GM12878 (cell line): ENCODE measurements at regions not wholly inside any gene's neighbourhood (a gene's known extent, or its start where the extent isn't known, plus 50 kb on each side); places are given as distances from the start of the nearest gene placed in this dataset.

Experiments used
- ATAC-seq: fragments of 200-7000 bp; cut with Tn5 transposase; 3 replicates; pipeline ENCODE4 v1.9.1; 2020; ENCODE audit warnings: mild to moderate bottlenecking, moderate library complexity
- BruUV-seq: library from RNA; stranded (reverse); fragments of 400-500 nt; replicated peaks from 2 replicates; lab custom pipeline; 2021; lab: Mats Ljungman, UMichigan
- CTCF ChIA-PET: fragments of 300-600 bp; sonication (Branson Sonifier 250); formaldehyde crosslinking; extraction: SDS; loops from one replicate; lab custom pipeline; 2021; ENCODE audit warnings: inconsistent platforms; lab: Yijun Ruan, JAX
- POLR2A ChIA-PET: fragments of 350-600 bp; formaldehyde crosslinking; extraction: SDS; loops from one replicate; lab custom pipeline; 2021; ENCODE audit warnings: inconsistent platforms; lab: Charles Lee
- RAD21 ChIA-PET: fragments of 300-600 bp; sonication (Branson Sonifier 250); formaldehyde crosslinking; loops from one replicate; lab custom pipeline; 2023; ENCODE audit warnings: antibody characterized with exemption; ENCODE audit not compliant: unreplicated experiment; lab: Charles Lee
- SMC1A ChIA-PET: fragments of 300-600 bp; sonication (Branson Sonifier 250); formaldehyde crosslinking; loops from one replicate; lab custom pipeline; 2023; ENCODE audit not compliant: unreplicated experiment, uncharacterized antibody; lab: Charles Lee
- DNase-seq: peaks from one replicate; pipeline ENCODE4 v3.0.0-alpha.2; 2011; ENCODE audit warnings: low read depth, low spot score
- FAIRE-seq: peaks from 3 replicates; lab custom pipeline; 2011; peaks lifted over from hg19 to GRCh38; lab: Jason Lieb, UNC
- H2AFZ ChIP-seq: 2 replicates; pipeline ENCODE4 v1.6.0; 2011; ENCODE audit warnings: low read depth, low read length, control low read depth; ENCODE audit not compliant: control insufficient read depth
- H3K27ac ChIP-seq: 2 replicates; pipeline ENCODE4 v1.5.1; 2011; ENCODE audit warnings: control low read depth; ENCODE audit not compliant: control insufficient read depth, insufficient read depth
- H3K27me3 ChIP-seq, 2 experiments: replicated peaks in 1 of 2; 2 replicates each; pipeline versions ENCODE4 v1.6.0 to v1.6.1; 2011; ENCODE audit warnings: low read length in 1 of 2; ENCODE audit not compliant: control insufficient read depth in 2 of 2, insufficient read depth in 2 of 2
- H3K36me3 ChIP-seq, 2 experiments: 2 replicates each; pipeline ENCODE4 v1.5.1; 2011; ENCODE audit warnings: low read length in 1 of 2; ENCODE audit not compliant: control insufficient read depth in 2 of 2, insufficient read depth in 2 of 2
- H3K4me1 ChIP-seq: 2 replicates; pipeline ENCODE4 v1.6.1; 2011; ENCODE audit warnings: mild to moderate bottlenecking, low read length, moderate library complexity, mixed read lengths; ENCODE audit not compliant: control insufficient read depth, insufficient read depth
- H3K4me2 ChIP-seq: 2 replicates; pipeline ENCODE4 v1.6.0; 2011; ENCODE audit warnings: control low read depth; ENCODE audit not compliant: control insufficient read depth, insufficient read depth
- H3K4me3 ChIP-seq: fragments of 200-600 bp; sonication (generic); 2 replicates; pipeline ENCODE4 v1.5.1; 2016
- H3K79me2 ChIP-seq: 2 replicates; pipeline ENCODE4 v1.6.0; 2011; ENCODE audit warnings: low read length; ENCODE audit not compliant: control insufficient read depth, insufficient read depth
- H3K9ac ChIP-seq: 2 replicates; pipeline ENCODE4 v1.8.0; 2011; ENCODE audit warnings: low read length, control low read depth, mixed read lengths; ENCODE audit not compliant: control insufficient read depth, insufficient read depth
- H3K9me3 ChIP-seq: replicated peaks from 3 replicates; pipeline ENCODE4 v1.5.1; 2011; ENCODE audit warnings: mild to moderate bottlenecking, low read length; ENCODE audit not compliant: control insufficient read depth, insufficient read depth
- H4K20me1 ChIP-seq: 2 replicates; pipeline ENCODE4 v1.6.0; 2011; ENCODE audit not compliant: control insufficient read depth, insufficient read depth
- ASH2L ChIP-seq: fragments of 300-600, 200-600 bp; sonication (generic); IDR thresholded peaks from 2 replicates; pipeline ENCODE4 v1.6.1; 2017; ENCODE audit warnings: low read depth, mild to moderate bottlenecking, borderline replicate concordance
- BCL11A ChIP-seq: IDR thresholded peaks from 2 replicates; pipeline ENCODE4 v1.6.1; 2011; ENCODE audit warnings: low read depth, low read length
- CEBPB ChIP-seq, 2 experiments: fragments of 150-350 bp in 1 of 2; IDR thresholded peaks; 2 replicates each; pipeline ENCODE4 v1.6.1; 2012 to 2014; ENCODE audit warnings: low read depth in 2 of 2, low read length in 2 of 2, borderline replicate concordance in 1 of 2, inconsistent platforms in 1 of 2
- CHD1 ChIP-seq: IDR thresholded peaks from 2 replicates; pipeline ENCODE4 v1.6.1; 2012; ENCODE audit warnings: low read depth, low read length, improper control_type of control experiment
- CHD2 ChIP-seq: IDR thresholded peaks from 2 replicates; pipeline ENCODE4 v1.6.1; 2011; ENCODE audit warnings: low read depth, low read length, improper control_type of control experiment, borderline replicate concordance
- ETV6 ChIP-seq, 2 experiments: fragments of 450-650 bp in 1 of 2; IDR thresholded peaks in 1 of 2; conservative IDR thresholded peaks in 1 of 2; 2 replicates each; pipeline ENCODE4 v1.6.1; 2014; ENCODE audit warnings: antibody characterized with exemption in 1 of 2, borderline replicate concordance in 1 of 2, low read depth in 1 of 2, mild to moderate bottlenecking in 1 of 2, moderate library complexity in 1 of 2
- EZH2 ChIP-seq: IDR thresholded peaks from 2 replicates; pipeline ENCODE4 v1.6.1; 2012; ENCODE audit warnings: low read depth, mild to moderate bottlenecking, control low read depth, inconsistent platforms, low read length, borderline replicate concordance; ENCODE audit not compliant: control insufficient read depth
- FOS ChIP-seq: IDR thresholded peaks from 3 replicates; pipeline ENCODE4 v1.6.1; 2011; ENCODE audit warnings: borderline replicate concordance; ENCODE audit not compliant: insufficient read length; ENCODE audit errors: extremely low read depth
- GATAD2B ChIP-seq: fragments of 450-650 bp; conservative IDR thresholded peaks from 2 replicates; pipeline ENCODE4 v1.6.1; 2017; ENCODE audit warnings: low read depth, mild to moderate bottlenecking, moderate library complexity
- IRF4 ChIP-seq: IDR thresholded peaks from 2 replicates; pipeline ENCODE4 v1.6.1; 2011; ENCODE audit warnings: low read depth, low read length
- JUNB ChIP-seq: IDR thresholded peaks from 2 replicates; pipeline ENCODE4 v1.6.1; 2016; ENCODE audit warnings: antibody characterized with exemption, mild to moderate bottlenecking
- NFXL1 ChIP-seq: fragments of 450-650 bp; IDR thresholded peaks from 2 replicates; pipeline ENCODE4 v1.6.1; 2017; ENCODE audit warnings: antibody characterized with exemption, mild to moderate bottlenecking, borderline replicate concordance
- NFYB ChIP-seq: IDR thresholded peaks from 2 replicates; pipeline ENCODE4 v1.6.1; 2011; ENCODE audit warnings: low read depth, mild to moderate bottlenecking, low read length, improper control_type of control experiment, moderate library complexity; ENCODE audit not compliant: insufficient read depth
- NRF1 ChIP-seq: conservative IDR thresholded peaks from 2 replicates; pipeline ENCODE4 v1.6.1; 2011; ENCODE audit warnings: mild to moderate bottlenecking, low read depth, low read length, improper control_type of control experiment
- PAX5 ChIP-seq: IDR thresholded peaks from 2 replicates; pipeline ENCODE4 v1.6.1; 2011; ENCODE audit warnings: low read depth, low read length, borderline replicate concordance
- RFX5 ChIP-seq: IDR thresholded peaks from 2 replicates; pipeline ENCODE4 v1.6.1; 2011; ENCODE audit warnings: low read depth, low read length, improper control_type of control experiment
- SMAD1 ChIP-seq: fragments of 450-650 bp; IDR thresholded peaks from 2 replicates; pipeline ENCODE4 v1.6.1; 2018; ENCODE audit warnings: mild to moderate bottlenecking, low read depth; ENCODE audit not compliant: partially characterized antibody
- TARDBP ChIP-seq: IDR thresholded peaks from 2 replicates; pipeline ENCODE4 v1.6.1; 2016; ENCODE audit warnings: borderline replicate concordance
- WGBS: methylation state at CpG from one replicate; pipeline ENCODE4 v1.1.6; 2016; ENCODE audit warnings: low lambda C conversion rate; ENCODE audit not compliant: insufficient replicate concordance, insufficient coverage; ENCODE audit errors: missing lambda C conversion rate; 5-methylcytosine and 5-hydroxymethylcytosine counted together
- in situ Hi-C: fragments of 300-500 bp; cut with MboI; formaldehyde crosslinking; loops from 9 replicates; pipeline ENCODE4 v1.14.3; 2018; ENCODE audit warnings: mixed read lengths
- intact Hi-C: fragments of 100-400 bp; cut with micrococcal nuclease; formaldehyde crosslinking; loops from one replicate; pipeline ENCODE4 v1.14.2; 2022; ENCODE audit not compliant: unreplicated experiment
- TF ChIP-seq, protein P1 (sequence below): fragments of 450-650 bp; IDR thresholded peaks from 2 replicates; pipeline ENCODE4 v1.6.1; 2017; ENCODE audit warnings: borderline replicate concordance
- TF ChIP-seq, protein P2 (sequence below), 3 experiments: IDR thresholded peaks in 2 of 3; conservative IDR thresholded peaks in 1 of 3; 2 replicates each; pipeline ENCODE4 v1.5.1; 2011; ENCODE audit warnings: low read depth in 3 of 3, low read length in 3 of 3, mild to moderate bottlenecking in 3 of 3, control low read depth in 2 of 3, moderate library complexity in 2 of 3, inconsistent platforms in 1 of 3, mixed read lengths in 1 of 3; ENCODE audit not compliant: control insufficient read depth in 2 of 3, insufficient read depth in 1 of 3; ENCODE audit errors: extremely low read depth in 1 of 3

DNA sequence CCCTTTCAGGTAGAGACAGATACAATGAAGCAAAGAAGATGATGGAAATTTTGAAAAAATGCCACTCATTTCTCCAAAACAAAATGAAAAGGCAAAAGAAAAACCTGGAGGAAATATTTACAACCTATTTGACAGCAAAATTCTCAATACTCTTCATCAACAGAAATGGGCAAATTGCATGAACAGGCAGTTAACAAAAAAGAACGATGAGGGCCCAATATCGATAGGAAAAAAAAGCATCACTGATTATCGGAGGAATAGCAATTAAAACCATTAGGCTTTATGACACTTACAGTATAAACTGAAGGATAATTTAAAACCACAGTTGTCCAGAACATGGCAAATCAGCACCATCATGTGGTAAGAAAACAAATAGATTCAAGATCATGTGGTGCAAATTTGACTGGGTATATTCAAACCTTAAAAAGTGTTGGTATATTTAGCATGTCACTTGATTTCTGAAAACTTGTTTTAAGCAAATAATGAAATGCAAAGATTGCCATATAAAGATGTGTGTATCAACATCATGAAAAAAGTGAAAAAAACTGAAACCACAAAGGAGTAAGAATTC is 222.9 kb downstream of the BRD1 start:
- whole genome bisulfite sequencing = 89% methylated on average over 3 of the region's 3 CpGs

More for the DNA sequence above, 222.9 kb downstream of the BRD1 start:
- ChIA-PET POLR2A (no interaction called here), SMC1A (no interaction called here), RAD21 (no interaction called here), CTCF (no interaction called here)
- Histone ChIP-seq H2AFZ (no peak overlapping the region), H3K27ac (no peak overlapping the region), H3K4me1 (no peaks in the 10 kb centered on the region), H3K27me3 (no peaks in the 10 kb centered on the region), H3K36me3 (peaks cover 0 to 3% of the 10 kb centered on the region in 2 experiments; a peak in 2 of 4 replicates), H4K20me1 (no peaks in the 10 kb centered on the region), H3K9ac (no peak overlapping the region), H3K9me3 (peaks cover 4% of the 10 kb centered on the region; the same call in 1 of the 3 replicates), H3K4me2 (no peak overlapping the region), H3K79me2 (no peaks in the 10 kb centered on the region), H3K4me3 (no peak overlapping the region)
- no peak for TF ChIP-seq GATAD2B
- no peak for TF ChIP-seq JUNB
- no peak for TF ChIP-seq FOS
- TF ChIP-seq NRF1 = no peak
- TF ChIP-seq ETV6 (conservative IDR thresholded peaks at IDR 0.05 in 1 of 2, IDR thresholded peaks at IDR 0.05 in 1 of 2; ENCODE audit: borderline replicate concordance in 1 of 2, low read depth in 1 of 2) = no peak
- no peak for TF ChIP-seq ASH2L
- TF ChIP-seq PAX5 = no peak
- TF ChIP-seq SMAD1 = no peak
- TF ChIP-seq IRF4 = no peak
- no peak for TF ChIP-seq CHD1
- TF ChIP-seq, protein P1, sequence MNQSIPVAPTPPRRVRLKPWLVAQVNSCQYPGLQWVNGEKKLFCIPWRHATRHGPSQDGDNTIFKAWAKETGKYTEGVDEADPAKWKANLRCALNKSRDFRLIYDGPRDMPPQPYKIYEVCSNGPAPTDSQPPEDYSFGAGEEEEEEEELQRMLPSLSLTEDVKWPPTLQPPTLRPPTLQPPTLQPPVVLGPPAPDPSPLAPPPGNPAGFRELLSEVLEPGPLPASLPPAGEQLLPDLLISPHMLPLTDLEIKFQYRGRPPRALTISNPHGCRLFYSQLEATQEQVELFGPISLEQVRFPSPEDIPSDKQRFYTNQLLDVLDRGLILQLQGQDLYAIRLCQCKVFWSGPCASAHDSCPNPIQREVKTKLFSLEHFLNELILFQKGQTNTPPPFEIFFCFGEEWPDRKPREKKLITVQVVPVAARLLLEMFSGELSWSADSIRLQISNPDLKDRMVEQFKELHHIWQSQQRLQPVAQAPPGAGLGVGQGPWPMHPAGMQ = no peak
- TF ChIP-seq, protein P2, sequence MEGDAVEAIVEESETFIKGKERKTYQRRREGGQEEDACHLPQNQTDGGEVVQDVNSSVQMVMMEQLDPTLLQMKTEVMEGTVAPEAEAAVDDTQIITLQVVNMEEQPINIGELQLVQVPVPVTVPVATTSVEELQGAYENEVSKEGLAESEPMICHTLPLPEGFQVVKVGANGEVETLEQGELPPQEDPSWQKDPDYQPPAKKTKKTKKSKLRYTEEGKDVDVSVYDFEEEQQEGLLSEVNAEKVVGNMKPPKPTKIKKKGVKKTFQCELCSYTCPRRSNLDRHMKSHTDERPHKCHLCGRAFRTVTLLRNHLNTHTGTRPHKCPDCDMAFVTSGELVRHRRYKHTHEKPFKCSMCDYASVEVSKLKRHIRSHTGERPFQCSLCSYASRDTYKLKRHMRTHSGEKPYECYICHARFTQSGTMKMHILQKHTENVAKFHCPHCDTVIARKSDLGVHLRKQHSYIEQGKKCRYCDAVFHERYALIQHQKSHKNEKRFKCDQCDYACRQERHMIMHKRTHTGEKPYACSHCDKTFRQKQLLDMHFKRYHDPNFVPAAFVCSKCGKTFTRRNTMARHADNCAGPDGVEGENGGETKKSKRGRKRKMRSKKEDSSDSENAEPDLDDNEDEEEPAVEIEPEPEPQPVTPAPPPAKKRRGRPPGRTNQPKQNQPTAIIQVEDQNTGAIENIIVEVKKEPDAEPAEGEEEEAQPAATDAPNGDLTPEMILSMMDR (IDR thresholded peaks at IDR 0.05 in 2 of 3, conservative IDR thresholded peaks at IDR 0.05 in 1 of 3; ENCODE audit: control insufficient read depth in 2 of 3, extremely low read depth in 1 of 3, insufficient read depth in 1 of 3, low read depth in 3 of 3, low read length in 3 of 3) = no peak
- no peak for TF ChIP-seq CEBPB (IDR thresholded peaks at IDR 0.05; ENCODE audit: borderline replicate concordance in 1 of 2, low read depth in 2 of 2, low read length in 2 of 2)
- no peak for TF ChIP-seq NFYB
- TF ChIP-seq NFXL1 = no peak
- TF ChIP-seq CHD2 = no peak
- no peak for TF ChIP-seq BCL11A
- no peak for TF ChIP-seq RFX5
- no peak for TF ChIP-seq TARDBP
- TF ChIP-seq EZH2 = no peak
- ATAC-seq = no peak
- no peak for DNase-seq
- no peak for FAIRE-seq
- in situ Hi-C loops = no loop called here
- BruUV-seq = no TSS peak
- intact Hi-C loops = no loop called here
